ENCODE measurements at regions not wholly inside any gene's neighbourhood (a gene's known extent, or its start where the extent isn't known, plus 50 kb on each side); places are given as distances from the start of the nearest gene placed in this dataset.
A peak's percentile ranks its signal among the peaks of the same experiment; 100 is the strongest.
"Not testable (repeated sequence)": the region's sequence is repeated elsewhere in the genome, so short reads cannot be mapped to it uniquely, and the experiment has no call there.

DNA sequence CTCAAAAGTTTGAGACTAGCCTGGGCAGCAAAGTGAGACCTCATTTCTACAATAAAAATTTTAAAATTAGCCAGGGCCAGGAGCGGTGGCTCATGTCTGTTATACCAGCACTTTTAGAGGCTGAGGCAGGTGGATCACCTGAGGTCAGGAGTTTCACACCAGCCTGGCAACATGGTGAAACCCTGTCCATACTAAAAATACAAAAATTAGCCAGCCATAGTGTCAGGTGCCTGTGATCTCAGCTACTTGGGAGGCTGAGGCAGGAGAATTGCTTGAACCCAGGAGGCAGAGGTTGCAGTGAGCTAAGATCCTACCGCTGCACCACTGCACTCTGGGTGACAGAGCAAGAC lies 85.1 kb upstream of the MAP4 start:
- not testable (repeated sequence) for DNase-seq (ENCODE audit: low read depth in 2 of 2)

DNA sequence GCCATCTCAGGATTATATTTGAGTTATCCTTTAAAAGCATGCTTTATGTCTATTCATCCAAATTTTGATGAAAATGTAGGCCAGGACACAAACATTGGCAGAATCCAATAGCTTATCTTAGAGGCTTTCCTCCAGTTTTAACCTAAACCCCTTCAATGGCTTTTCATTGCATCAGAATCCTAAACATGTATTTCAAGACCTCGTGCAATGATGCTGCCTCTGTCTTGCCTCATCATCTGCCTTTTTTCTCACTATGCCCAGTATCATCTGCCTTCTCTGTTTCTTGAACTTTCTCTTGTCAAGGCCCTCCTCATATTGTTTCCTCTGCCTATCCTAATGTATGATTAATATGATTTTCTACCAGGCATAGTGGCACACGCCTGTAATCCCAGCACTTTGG lies 76.1 kb upstream of the MAP4 start:
- DNase-seq (ENCODE audit: low read depth in 2 of 2), result no peak

DNA sequence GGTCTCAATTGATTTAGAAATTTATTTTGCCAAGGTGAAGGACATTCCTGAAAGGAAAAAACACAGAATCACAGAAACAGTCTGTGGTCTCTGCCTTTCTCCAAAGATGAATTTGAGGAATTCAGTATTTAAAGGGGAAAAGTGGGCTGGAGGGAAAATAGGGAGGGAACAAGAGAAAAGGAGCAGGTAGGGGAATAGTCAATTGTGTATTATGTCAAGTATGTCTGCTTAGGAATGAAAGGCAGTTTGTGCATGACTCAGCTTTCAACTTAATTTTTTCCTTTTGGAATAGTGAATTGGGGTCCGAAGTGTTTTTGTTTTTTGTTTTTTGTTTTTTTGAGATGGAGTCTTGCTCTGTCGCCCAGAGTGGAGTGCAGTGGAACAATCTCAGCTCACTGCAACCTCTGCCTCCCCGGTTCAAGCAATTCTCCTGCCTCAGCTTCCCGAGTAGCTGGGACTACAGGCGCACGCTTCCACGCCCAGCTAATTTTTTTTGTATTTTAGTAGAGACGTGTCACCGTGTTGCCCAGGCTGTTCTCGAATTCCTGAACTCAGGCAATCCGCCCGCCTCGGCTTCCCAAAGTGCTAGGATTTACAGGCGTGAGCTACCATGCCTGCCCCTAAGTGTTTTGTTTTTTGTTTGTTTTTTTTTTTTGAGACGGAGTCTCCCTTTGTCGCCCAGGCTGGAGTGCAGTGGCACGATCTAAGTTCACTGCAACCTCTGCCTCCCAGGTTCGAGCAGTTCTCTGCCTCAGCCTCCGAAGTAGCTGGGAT lies 74.1 kb upstream of the MAP4 start:
- DNase-seq (ENCODE audit: low read depth in 2 of 2), result no peak

DNA sequence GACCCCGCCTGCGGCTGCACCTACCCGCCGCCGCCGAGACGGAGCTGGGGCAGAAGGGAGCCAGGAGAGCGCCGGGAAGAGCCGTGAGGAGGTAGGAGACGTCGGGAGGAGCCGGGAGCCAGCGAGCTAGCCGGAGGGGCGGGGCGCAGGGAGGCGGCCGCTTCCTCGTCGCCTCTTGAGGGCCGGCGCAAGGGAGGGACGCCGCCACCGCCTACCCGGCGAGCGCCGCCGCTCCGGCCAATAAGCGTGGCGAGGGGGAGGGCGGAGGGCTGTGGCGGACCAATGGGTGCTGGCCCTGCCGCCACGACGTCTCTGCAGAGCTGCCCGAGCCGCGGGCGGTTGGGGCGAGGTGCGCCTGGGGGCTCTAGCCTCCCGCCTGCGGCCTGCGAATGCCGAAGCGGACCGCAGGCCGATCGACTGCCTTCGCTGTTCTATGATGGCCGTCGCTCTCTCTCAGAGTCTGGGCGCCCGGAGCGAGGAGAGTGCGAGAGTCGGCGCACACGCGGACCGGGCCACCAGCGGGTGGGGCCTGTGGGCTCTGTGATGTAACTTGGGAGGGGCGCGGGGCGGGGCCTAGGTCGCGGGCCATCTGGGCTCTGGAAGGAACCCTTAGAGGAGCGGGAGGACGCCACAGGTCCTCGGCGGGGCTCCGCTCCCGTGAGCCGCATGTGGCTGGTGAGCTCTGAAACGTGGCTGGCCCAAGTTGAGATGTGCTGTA lies 72.7 kb upstream of the MAP4 start:
- DNase-seq (ENCODE audit: low read depth in 2 of 2), result peak; percentile 82 to 86

- no peak for DNase-seq (ENCODE audit: low read depth in 2 of 2)
Measured at GRCh38 chr3:48088056-48088748, 72.0 kb upstream of the MAP4 start.

DNA sequence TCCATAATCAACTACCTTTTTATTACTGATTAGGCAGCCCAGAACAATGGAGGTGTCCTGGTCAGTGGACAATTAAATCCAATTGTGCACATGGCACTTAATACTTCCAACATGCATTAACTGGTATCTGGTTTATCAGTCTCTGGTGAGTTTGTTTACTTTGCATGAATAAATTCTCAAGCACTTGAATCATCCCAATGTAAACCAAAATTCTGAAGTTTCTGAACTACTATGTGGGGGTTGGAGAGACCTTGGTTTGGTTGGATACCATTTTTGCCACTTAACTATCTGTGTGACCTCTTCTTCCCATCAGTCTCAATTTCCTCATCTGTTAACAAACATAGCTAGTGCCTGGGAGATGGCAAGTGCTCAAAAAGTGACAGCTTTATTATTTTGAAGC lies 70.5 kb upstream of the MAP4 start:
- no peak for DNase-seq (ENCODE audit: low read depth in 2 of 2)

- no peak for DNase-seq (ENCODE audit: low read depth in 2 of 2)
Measured at GRCh38 chr3:48084929-48085328, 68.7 kb upstream of the MAP4 start.

GRCh38 chr3:48084170-48084569 lies 68.0 kb upstream of the MAP4 start:
- no peak for DNase-seq (ENCODE audit: low read depth in 2 of 2)

GRCh38 chr3:48082580-48083184 lies 66.5 kb upstream of the MAP4 start:
- DNase-seq (ENCODE audit: low read depth in 2 of 2), result no peak

GRCh38 chr3:48077815-48078214 lies 61.6 kb upstream of the MAP4 start:
- no peak for DNase-seq (ENCODE audit: low read depth in 2 of 2)

GRCh38 chr3:48070030-48070429 lies 53.8 kb upstream of the MAP4 start:
- no peak for DNase-seq (ENCODE audit: low read depth in 2 of 2)

DNA sequence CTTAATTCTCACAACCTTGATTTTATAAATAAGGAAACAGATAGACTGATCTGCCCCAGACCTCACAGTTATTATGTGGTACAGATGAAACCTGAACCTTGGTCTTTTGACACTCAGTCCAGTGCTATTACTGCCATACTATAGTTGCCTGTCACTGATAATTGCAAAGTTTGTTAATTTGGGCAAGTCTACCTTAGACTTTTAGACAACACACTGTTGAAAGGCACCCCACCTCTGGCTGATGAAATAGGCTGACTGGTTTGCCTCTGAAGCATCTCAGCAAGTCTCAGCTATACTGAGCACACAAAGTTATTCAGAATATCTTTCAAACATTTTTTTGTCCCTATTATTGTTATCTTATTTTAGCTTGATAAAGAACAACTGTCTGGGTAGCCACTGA lies 53.1 kb upstream of the MAP4 start:
- no peak for DNase-seq (ENCODE audit: low read depth in 2 of 2)

DNA sequence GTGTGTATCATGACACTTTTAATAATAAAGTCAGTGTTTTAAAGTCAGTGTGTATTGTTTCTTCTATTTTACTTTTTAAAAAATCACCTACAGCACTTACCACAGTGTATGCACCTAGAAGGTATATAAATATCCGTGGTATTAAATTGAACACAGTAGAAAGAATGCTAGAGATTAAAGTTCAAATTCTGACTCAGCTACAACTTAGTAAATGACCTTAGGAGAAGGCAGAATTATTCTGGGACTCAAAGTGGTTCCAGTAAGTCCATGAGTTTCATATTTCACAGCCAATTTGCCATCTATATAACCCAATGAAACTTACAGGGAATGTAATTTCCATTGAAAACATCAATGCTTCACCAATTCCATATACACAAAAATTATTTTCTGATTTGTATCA lies 52.7 kb upstream of the MAP4 start:
- no peak for DNase-seq (ENCODE audit: low read depth in 2 of 2)

GRCh38 chr3:48068320-48068719 lies 52.1 kb upstream of the MAP4 start:
- not testable (repeated sequence) for DNase-seq (ENCODE audit: low read depth in 2 of 2)

DNA sequence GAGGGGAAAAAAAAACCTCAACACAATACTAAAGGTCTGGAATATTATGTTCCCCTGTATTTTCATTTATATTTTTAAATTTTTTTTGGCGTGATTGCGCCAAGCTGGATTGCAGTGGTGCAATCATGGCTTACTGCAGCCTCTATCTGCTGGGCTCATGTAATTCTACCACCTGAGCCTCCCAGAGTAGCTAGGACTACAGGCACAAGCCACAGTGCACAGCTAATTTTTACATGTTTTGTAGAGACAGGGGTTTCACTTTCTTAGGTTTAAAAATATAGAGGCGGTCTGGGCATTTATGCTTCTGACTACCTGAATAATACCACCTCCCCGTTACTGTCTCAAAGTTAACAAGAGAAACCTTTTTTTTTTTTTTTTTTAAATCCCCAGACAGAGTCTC lies 51.1 kb upstream of the MAP4 start:
- DNase-seq (ENCODE audit: low read depth in 2 of 2), result no peak
